ENCODE measurements at regions not wholly inside any gene's neighbourhood (a gene's known extent, or its start where the extent isn't known, plus 50 kb on each side); places are given as distances from the start of the nearest gene placed in this dataset.
"Not testable (repeated sequence)": the region's sequence is repeated elsewhere in the genome, so short reads cannot be mapped to it uniquely, and the experiment has no call there.

GRCh38 chr4:38320343-38320695, 343.7 kb upstream of the KLF3 start:
- Mint-ChIP-seq H3K9me3 (peaks cover 9% of the 10 kb centered on the region), H3K4me1 (ENCODE audit: low read depth) (peaks cover 34% of the 10 kb centered on the region), H3K36me3 (ENCODE audit: low read depth) (no peaks in the 10 kb centered on the region), H3K27ac (peak overlapping the region; percentile 60), H3K4me3 (peak overlapping the region; percentile 84), H3K27me3 (no peaks in the 10 kb centered on the region)

DNA sequence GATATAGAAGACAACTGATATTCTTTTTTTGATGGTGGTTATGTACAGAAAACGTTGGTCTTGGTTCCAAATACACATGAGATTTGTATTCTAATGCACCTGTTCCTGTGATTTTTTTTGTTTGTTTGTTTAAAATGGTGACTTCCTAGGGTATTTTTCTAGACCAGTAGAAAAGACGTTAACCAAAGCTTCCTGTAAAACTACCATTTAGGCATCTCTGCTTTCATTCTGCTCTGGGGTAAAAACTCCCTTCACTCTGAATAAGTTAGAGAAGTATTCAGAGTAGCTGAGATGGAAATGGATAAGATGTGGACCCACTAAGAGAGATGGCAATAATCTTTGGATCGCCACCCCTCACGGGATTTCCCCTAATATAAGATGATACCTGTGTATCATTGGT, 343.2 kb upstream of the KLF3 start:
- Mint-ChIP-seq H3K9me3 (peaks cover 9% of the 10 kb centered on the region), H3K4me3 (no peak overlapping the region), H3K4me1 (ENCODE audit: low read depth) (peaks cover 38% of the 10 kb centered on the region), H3K27ac (no peak overlapping the region), H3K27me3 (no peaks in the 10 kb centered on the region), H3K36me3 (ENCODE audit: low read depth) (no peaks in the 10 kb centered on the region)

DNA sequence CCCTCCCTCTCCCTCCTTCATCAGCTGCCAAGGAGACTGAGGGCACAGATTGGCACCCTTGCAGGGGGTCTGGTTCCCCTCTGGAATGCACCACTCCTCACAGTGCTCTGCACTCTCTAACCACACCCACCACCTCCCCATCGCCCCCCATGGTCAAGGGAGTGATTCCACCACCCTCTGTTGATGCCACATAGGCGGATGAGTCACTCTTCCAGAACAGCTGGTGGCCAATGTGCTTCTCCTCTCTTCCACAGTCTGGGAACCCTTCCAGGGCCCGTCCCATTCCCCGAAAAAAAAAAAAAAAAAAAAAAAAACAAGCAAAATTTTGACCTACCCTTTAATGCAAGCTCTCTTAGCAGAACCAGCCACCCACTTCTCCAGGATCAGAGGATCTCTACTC, 341.3 kb upstream of the KLF3 start:
- Mint-ChIP-seq H3K36me3 (ENCODE audit: low read depth) (no peaks in the 10 kb centered on the region), H3K9me3 (peaks cover 13% of the 10 kb centered on the region), H3K27ac (no peak overlapping the region), H3K4me1 (ENCODE audit: low read depth) (peaks cover 45% of the 10 kb centered on the region), H3K4me3 (no peak overlapping the region), H3K27me3 (no peaks in the 10 kb centered on the region)

DNA sequence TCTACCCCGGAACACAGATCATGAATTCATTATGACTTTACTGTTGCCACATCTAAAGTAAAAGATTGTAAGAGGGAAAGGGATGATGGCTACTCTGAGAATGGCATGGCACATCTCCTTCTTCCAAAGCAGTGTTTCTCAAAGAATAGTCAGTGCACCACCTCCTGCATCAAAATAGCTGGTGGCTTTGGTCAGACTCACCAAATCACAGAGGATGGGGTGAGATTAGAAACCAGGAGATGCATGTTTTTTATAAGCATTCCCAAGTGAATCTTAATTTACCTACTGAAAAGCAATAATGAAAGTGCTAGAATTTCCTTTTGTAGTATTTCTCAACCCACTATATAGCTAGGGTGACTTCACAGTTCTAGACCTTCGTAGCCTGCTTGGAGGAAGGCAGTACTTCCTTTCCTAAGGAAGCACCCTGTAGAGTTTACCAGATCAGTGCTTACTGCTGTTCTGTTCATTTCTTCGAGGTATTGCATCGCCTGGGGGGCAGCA, 340.8 kb upstream of the KLF3 start:
- Mint-ChIP-seq H3K4me3 (no peak overlapping the region), H3K27me3 (no peaks in the 10 kb centered on the region), H3K9me3 (peaks cover 13% of the 10 kb centered on the region), H3K36me3 (ENCODE audit: low read depth) (no peaks in the 10 kb centered on the region), H3K27ac (no peak overlapping the region), H3K4me1 (ENCODE audit: low read depth) (peaks cover 48% of the 10 kb centered on the region)

DNA sequence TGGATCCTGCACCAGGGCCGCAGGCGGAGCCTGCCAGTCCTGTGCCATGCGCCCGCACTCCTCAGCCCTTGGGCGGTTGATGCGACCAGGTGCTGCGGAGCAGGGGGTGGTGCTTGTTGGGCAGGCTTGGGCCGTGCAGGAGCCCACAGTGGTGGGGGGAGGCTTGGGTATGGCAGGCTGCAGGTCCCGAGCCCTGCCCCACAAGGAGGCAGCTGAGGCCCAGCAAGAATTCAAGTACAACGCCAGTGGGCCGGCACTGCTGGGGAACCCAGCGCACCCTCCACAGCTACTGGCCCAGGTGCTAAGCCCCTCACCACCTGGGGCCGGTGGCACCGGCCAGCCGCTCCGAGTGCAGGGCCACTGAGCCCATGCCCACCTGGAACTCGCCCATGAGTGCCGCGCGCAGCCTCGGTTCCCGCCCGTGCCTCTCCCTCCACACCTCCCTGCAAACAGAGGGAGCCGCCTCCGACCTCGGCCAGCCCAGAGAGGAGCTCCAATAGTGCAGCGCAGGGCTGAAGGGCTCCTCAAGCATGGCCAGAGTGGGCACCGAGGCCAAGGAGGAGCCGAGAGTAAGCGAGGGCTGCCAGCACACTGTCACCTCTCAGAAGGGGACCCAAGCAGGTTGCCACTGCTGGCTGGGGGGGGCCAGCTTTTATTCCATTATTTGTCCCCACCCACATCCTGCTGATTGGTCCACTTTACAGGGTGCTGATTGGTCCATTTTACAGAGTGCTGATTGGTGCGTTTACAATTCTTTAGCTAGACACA, 339.0 kb upstream of the KLF3 start:
- peaks cover 13% of the 10 kb centered on the region for H3K9me3 Mint-ChIP-seq
- peaks cover 48% of the 10 kb centered on the region for H3K4me1 Mint-ChIP-seq (ENCODE audit: low read depth)
- no peaks in the 10 kb centered on the region for H3K27me3 Mint-ChIP-seq
- H3K4me3 Mint-ChIP-seq: no peak overlapping the region
- H3K36me3 Mint-ChIP-seq (ENCODE audit: low read depth): no peaks in the 10 kb centered on the region
- no peak overlapping the region for H3K27ac Mint-ChIP-seq

DNA sequence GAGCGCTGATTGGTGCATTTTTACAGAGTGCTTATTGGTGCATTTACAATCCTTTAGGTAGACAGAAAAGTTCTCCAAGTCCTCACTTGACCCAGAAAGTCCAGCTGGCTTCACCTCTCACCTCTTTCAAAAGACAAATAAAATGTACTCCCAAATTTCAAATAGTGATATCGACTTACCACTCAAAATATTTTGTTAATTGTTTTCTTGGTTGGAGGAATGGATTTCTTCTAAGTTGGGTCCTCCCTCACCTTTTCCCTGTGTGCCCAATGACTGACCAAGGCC, 338.4 kb upstream of the KLF3 start:
- Mint-ChIP-seq H3K9me3 (peaks cover 13% of the 10 kb centered on the region), H3K4me1 (ENCODE audit: low read depth) (peaks cover 48% of the 10 kb centered on the region), H3K36me3 (ENCODE audit: low read depth) (no peaks in the 10 kb centered on the region), H3K4me3 (no peak overlapping the region), H3K27ac (no peak overlapping the region), H3K27me3 (no peaks in the 10 kb centered on the region)

DNA sequence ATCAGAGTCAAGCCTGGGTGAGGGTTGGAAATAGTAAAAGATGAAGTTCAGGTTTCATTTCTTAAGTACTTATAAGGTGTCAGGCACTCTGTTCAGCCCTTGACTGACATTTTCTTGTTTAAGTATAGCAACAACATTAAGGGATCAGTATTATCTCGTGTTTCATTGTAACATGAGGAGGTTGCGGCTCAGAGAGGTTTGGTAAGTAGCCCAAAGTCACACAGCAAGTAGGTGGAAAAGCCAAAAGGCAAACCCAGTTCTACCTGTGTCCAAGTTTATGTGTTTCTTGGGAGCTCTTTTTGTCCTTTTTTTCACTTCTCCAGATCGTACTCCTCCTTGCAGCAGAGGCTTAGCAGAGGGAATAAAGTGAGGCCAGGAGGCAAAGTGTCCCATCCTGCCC, 337.5 kb upstream of the KLF3 start:
- Mint-ChIP-seq H3K27me3 (no peaks in the 10 kb centered on the region), H3K36me3 (ENCODE audit: low read depth) (no peaks in the 10 kb centered on the region), H3K27ac (no peak overlapping the region), H3K9me3 (peaks cover 13% of the 10 kb centered on the region), H3K4me1 (ENCODE audit: low read depth) (peaks cover 45% of the 10 kb centered on the region), H3K4me3 (no peak overlapping the region)

DNA sequence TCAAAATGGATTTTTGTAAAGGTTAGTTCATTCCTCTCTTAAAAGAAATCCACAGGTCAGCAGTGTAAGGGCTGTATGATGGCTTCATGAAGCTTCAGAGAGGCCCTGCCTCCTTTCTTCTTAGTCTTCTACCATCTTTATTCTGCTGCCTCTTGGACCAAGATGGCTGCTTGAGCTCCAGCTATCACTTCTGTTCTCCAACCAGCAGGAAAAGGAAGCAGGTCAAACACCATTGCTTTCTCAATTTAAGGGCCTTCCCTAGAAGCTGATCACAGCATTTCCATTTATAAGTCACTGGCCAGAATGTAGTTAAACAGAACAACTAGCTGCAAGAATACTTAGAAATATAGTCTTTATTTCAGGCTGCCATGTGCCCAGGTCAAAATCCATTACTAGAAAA, 336.8 kb upstream of the KLF3 start:
- no peak overlapping the region for H3K4me3 Mint-ChIP-seq
- H3K27ac Mint-ChIP-seq: no peak overlapping the region
- no peaks in the 10 kb centered on the region for H3K27me3 Mint-ChIP-seq
- peaks cover 13% of the 10 kb centered on the region for H3K9me3 Mint-ChIP-seq
- H3K4me1 Mint-ChIP-seq (ENCODE audit: low read depth): peaks cover 45% of the 10 kb centered on the region
- no peaks in the 10 kb centered on the region for H3K36me3 Mint-ChIP-seq (ENCODE audit: low read depth)

DNA sequence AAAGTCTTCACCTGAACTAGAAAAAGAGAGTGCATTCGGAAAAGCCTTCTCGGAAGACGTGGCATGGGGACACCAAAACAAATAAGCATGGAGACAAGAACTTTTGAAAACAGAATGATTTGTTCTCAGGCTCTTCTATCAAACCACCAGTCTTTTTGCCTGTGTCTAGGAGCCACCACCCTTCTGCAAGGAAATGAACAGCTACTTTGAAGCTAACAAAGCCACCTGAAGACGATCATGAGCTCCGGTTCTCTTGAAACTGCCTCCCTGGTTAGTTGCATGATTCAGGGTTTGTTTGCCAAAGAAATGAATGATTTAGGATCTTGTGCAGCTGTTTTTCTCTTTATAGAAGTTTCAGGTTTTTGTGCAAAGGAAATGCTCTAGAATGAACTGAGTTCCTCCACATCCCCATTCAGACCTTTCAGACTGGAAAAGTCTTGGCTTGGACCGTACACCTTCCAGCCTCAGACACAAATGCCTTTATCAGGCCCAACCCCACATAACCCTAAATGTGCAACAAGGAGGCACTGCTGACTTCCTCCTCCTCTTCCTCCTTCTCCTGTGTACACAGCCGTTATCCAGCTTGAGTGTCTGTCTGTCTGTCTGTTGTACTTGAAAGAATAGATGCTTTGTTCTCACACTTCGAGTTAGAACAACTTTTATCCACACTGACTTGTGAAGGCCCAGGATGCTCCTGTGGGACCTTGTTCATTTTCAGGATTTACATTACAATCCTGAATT, 334.8 kb upstream of the KLF3 start:
- Mint-ChIP-seq H3K27me3 (no peaks in the 10 kb centered on the region), H3K4me1 (ENCODE audit: low read depth) (peaks cover 53% of the 10 kb centered on the region), H3K36me3 (ENCODE audit: low read depth) (no peaks in the 10 kb centered on the region), H3K9me3 (peaks cover 7% of the 10 kb centered on the region), H3K4me3 (no peak overlapping the region), H3K27ac (no peak overlapping the region)

- Mint-ChIP-seq H3K27me3 (no peaks in the 10 kb centered on the region), H3K4me1 (ENCODE audit: low read depth) (peaks cover 64% of the 10 kb centered on the region), H3K27ac (no peak overlapping the region), H3K9me3 (peaks cover 4% of the 10 kb centered on the region), H3K4me3 (no peak overlapping the region), H3K36me3 (ENCODE audit: low read depth) (no peaks in the 10 kb centered on the region)
Measured at GRCh38 chr4:38330321-38330720, 333.7 kb upstream of the KLF3 start.

- Mint-ChIP-seq H3K36me3 (ENCODE audit: low read depth) (no peaks in the 10 kb centered on the region), H3K4me3 (no peak overlapping the region), H3K27me3 (no peaks in the 10 kb centered on the region), H3K9me3 (peaks cover 4% of the 10 kb centered on the region), H3K27ac (no peak overlapping the region), H3K4me1 (ENCODE audit: low read depth) (peaks cover 65% of the 10 kb centered on the region)
Measured at GRCh38 chr4:38330936-38331335, 333.1 kb upstream of the KLF3 start.

- H3K27me3 Mint-ChIP-seq: no peaks in the 10 kb centered on the region
- H3K36me3 Mint-ChIP-seq (ENCODE audit: low read depth): peaks cover under 1% of the 10 kb centered on the region
- H3K4me3 Mint-ChIP-seq: no peak overlapping the region
- H3K9me3 Mint-ChIP-seq: peaks cover 4% of the 10 kb centered on the region
- H3K4me1 Mint-ChIP-seq (ENCODE audit: low read depth): peaks cover 62% of the 10 kb centered on the region
- H3K27ac Mint-ChIP-seq: no peak overlapping the region
Measured at GRCh38 chr4:38332699-38333098, 331.3 kb upstream of the KLF3 start.

- no peak overlapping the region for H3K27ac Mint-ChIP-seq
- no peaks in the 10 kb centered on the region for H3K27me3 Mint-ChIP-seq
- no peak overlapping the region for H3K4me3 Mint-ChIP-seq
- H3K4me1 Mint-ChIP-seq (ENCODE audit: low read depth): peaks cover 57% of the 10 kb centered on the region
- H3K36me3 Mint-ChIP-seq (ENCODE audit: low read depth): peaks cover 5% of the 10 kb centered on the region
- H3K9me3 Mint-ChIP-seq: peaks cover 9% of the 10 kb centered on the region
Measured at GRCh38 chr4:38333219-38333618, 330.8 kb upstream of the KLF3 start.

GRCh38 chr4:38334791-38335190, 329.2 kb upstream of the KLF3 start:
- Mint-ChIP-seq H3K9me3 (peaks cover 20% of the 10 kb centered on the region), H3K4me3 (no peak overlapping the region), H3K36me3 (ENCODE audit: low read depth) (peaks cover 10% of the 10 kb centered on the region), H3K27me3 (no peaks in the 10 kb centered on the region), H3K27ac (peak overlapping the region; percentile 12), H3K4me1 (ENCODE audit: low read depth) (peaks cover 41% of the 10 kb centered on the region)

DNA sequence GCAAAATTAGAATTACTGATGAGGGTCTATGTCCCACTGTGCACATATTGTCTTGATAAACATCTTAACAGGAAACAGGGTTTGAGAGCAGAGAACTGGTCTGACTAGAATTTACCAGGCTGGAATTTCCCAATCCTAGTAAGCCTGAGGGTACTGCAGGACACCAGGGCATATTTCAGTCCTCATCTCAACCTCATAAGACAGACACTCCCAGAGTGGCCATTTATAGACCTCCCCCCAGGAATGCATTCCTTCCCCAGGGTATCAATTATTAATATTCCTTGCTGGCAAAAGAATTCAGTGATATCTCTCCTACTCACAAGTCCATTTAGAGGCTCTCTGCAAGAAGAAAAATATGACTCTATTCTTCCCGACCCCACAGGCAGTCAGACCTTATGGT, 325.1 kb upstream of the KLF3 start:
- Mint-ChIP-seq H3K9me3 (peaks cover 20% of the 10 kb centered on the region), H3K36me3 (ENCODE audit: low read depth) (peaks cover 10% of the 10 kb centered on the region), H3K4me1 (ENCODE audit: low read depth) (peaks cover 22% of the 10 kb centered on the region)
- H3K4me3 Mint-ChIP-seq, H3K27ac Mint-ChIP-seq, H3K27me3 Mint-ChIP-seq: not testable (repeated sequence)

GRCh38 chr4:38343608-38344007, 320.4 kb upstream of the KLF3 start:
- peaks cover 7% of the 10 kb centered on the region for H3K36me3 Mint-ChIP-seq (ENCODE audit: low read depth)
- H3K4me1 Mint-ChIP-seq (ENCODE audit: low read depth): no peaks in the 10 kb centered on the region
- peaks cover 29% of the 10 kb centered on the region for H3K9me3 Mint-ChIP-seq
- peaks cover 4% of the 10 kb centered on the region for H3K27me3 Mint-ChIP-seq
- H3K4me3 Mint-ChIP-seq: no peak overlapping the region
- H3K27ac Mint-ChIP-seq: no peak overlapping the region
